Thyroid gland (tissue), 4 donors: ENCODE measurements at regions not wholly inside any gene's neighbourhood (a gene's known extent, or its start where the extent isn't known, plus 50 kb on each side); places are given as distances from the start of the nearest gene placed in this dataset.
"Not testable (repeated sequence)": the region's sequence is repeated elsewhere in the genome, so short reads cannot be mapped to it uniquely, and the experiment has no call there.

Source experiments
- DNase-seq, 2 donors: peaks; one replicate each; pipeline ENCODE4 v3.0.0-alpha.2; 2019
- H3K27ac ChIP-seq, 3 donors: fragments of 200-600 bp; sonication (generic); 1 replicate in 2 of 3; 2 replicates in 1 of 3; pipeline ENCODE4 v1.5.1; 2016 to 2019; ENCODE audit warnings: mild to moderate bottlenecking in 1 of 3, moderate library complexity in 1 of 3
- H3K27me3 ChIP-seq: fragments of 200-600 bp; sonication (generic); one replicate; pipeline ENCODE4 v1.5.1; 2019
- H3K36me3 ChIP-seq, 2 donors: fragments of 200-600 bp; sonication (generic); one replicate each; pipeline ENCODE4 v1.5.1; 2016 to 2019
- H3K4me1 ChIP-seq, 2 donors: fragments of 200-600 bp; sonication (generic); one replicate each; pipeline ENCODE4 v1.5.1; 2017 to 2019
- H3K4me3 ChIP-seq, 3 donors: fragments of 200-600 bp; sonication (generic); replicated peaks in 1 of 3; 1 replicate in 2 of 3; 2 replicates in 1 of 3; pipeline ENCODE4 v1.5.1; 2016; ENCODE audit warnings: mild to moderate bottlenecking in 1 of 3
- H3K9me3 ChIP-seq: fragments of 200-600 bp; sonication (generic); one replicate; pipeline ENCODE4 v1.5.1; 2017
- CTCF ChIP-seq, 6 experiments: fragments of 200-600 bp in 3 of 6; fragments of 450-650 bp in 3 of 6; sonication (generic) in 3 of 6; IDR thresholded peaks; one replicate each; pipeline ENCODE4 v1.5.1; 2016 to 2019; ENCODE audit warnings: antibody characterized with exemption in 6 of 6, mild to moderate bottlenecking in 2 of 6, inconsistent platforms in 1 of 6, moderate library complexity in 1 of 6
- POLR2A ChIP-seq, 2 donors: fragments of 450-650 bp; IDR thresholded peaks; one replicate each; pipeline ENCODE4 v1.6.1; 2017; ENCODE audit warnings: antibody characterized with exemption in 2 of 2, mild to moderate bottlenecking in 2 of 2, moderate library complexity in 1 of 2
- WGBS, 2 donors: methylation state at CpG; one replicate each; pipeline ENCODE4 v1.1.5; 2017; 5-methylcytosine and 5-hydroxymethylcytosine counted together
- intact Hi-C: fragments of 100-400 bp; cut with DNase I; formaldehyde crosslinking; loops from one replicate; pipeline ENCODE4 v1.15.1; 2023

- Histone ChIP-seq H3K36me3 (no peaks in the 10 kb centered on the region), H3K27ac (no peak overlapping the region), H3K4me3 (no peak overlapping the region), H3K27me3 (no peaks in the 10 kb centered on the region), H3K9me3 (no peaks in the 10 kb centered on the region), H3K4me1 (no peaks in the 10 kb centered on the region)
- intact Hi-C loops: no loop called here
- TF ChIP-seq POLR2A (IDR thresholded peaks at IDR 0.05) (no peak), CTCF (IDR thresholded peaks at IDR 0.05) (no peak)
- no peak for DNase-seq
- 80 to 81% methylated on average over 4 of the region's 4 CpGs for WGBS, 2 donors
These were observed 395.7 kb upstream of the ACTBL2 start for GRCh38 chr5:57878301-57878722.

GRCh38 chr5:57871496-57871895, 388.9 kb upstream of the ACTBL2 start:
- 93 to 100% methylated on average over 1 of the region's 1 CpG for WGBS, 2 donors
- H3K9me3 ChIP-seq: no peaks in the 10 kb centered on the region
- no peaks in the 10 kb centered on the region for H3K4me1 ChIP-seq
- H3K36me3 ChIP-seq: no peaks in the 10 kb centered on the region
- DNase-seq: no peak
- no peaks in the 10 kb centered on the region for H3K27me3 ChIP-seq
- TF ChIP-seq POLR2A (IDR thresholded peaks at IDR 0.05) (no peak), CTCF (IDR thresholded peaks at IDR 0.05) (no peak)
- intact Hi-C loops: no loop called here
- no peak overlapping the region for H3K27ac ChIP-seq
- no peak overlapping the region for H3K4me3 ChIP-seq

- H3K4me3 ChIP-seq, H3K9me3 ChIP-seq, H3K36me3 ChIP-seq, H3K27me3 ChIP-seq, H3K4me1 ChIP-seq, DNase-seq, intact Hi-C loops, H3K27ac ChIP-seq: not testable (repeated sequence)
- WGBS, 2 donors: 96 to 97% methylated on average over 12 to 13 of the region's 14 CpGs
These were observed 387.7 kb upstream of the ACTBL2 start for GRCh38 chr5:57870267-57870666.

GRCh38 chr5:57863661-57864060, 381.1 kb upstream of the ACTBL2 start:
- Histone ChIP-seq H3K36me3 (no peaks in the 10 kb centered on the region), H3K4me1 (no peaks in the 10 kb centered on the region), H3K4me3 (no peak overlapping the region), H3K27ac (no peak overlapping the region), H3K9me3 (no peaks in the 10 kb centered on the region), H3K27me3 (no peaks in the 10 kb centered on the region)
- no peak for TF ChIP-seq CTCF (IDR thresholded peaks at IDR 0.05)
- TF ChIP-seq POLR2A (IDR thresholded peaks at IDR 0.05): no peak
- no peak for DNase-seq
- WGBS, 2 donors: 87 to 97% methylated on average over 2 of the region's 2 CpGs
- intact Hi-C loops: no loop called here

GRCh38 chr5:57862942-57863341, 380.3 kb upstream of the ACTBL2 start:
- no peaks in the 10 kb centered on the region for H3K9me3 ChIP-seq
- no peak overlapping the region for H3K27ac ChIP-seq
- no peak overlapping the region for H3K4me3 ChIP-seq
- TF ChIP-seq POLR2A (IDR thresholded peaks at IDR 0.05) (no peak), CTCF (IDR thresholded peaks at IDR 0.05) (no peak)
- intact Hi-C loops: no loop called here
- no peaks in the 10 kb centered on the region for H3K27me3 ChIP-seq
- no peak for DNase-seq
- WGBS, 2 donors: 79 to 89% methylated on average over 4 of the region's 4 CpGs
- H3K4me1 ChIP-seq: no peaks in the 10 kb centered on the region
- no peaks in the 10 kb centered on the region for H3K36me3 ChIP-seq

DNA sequence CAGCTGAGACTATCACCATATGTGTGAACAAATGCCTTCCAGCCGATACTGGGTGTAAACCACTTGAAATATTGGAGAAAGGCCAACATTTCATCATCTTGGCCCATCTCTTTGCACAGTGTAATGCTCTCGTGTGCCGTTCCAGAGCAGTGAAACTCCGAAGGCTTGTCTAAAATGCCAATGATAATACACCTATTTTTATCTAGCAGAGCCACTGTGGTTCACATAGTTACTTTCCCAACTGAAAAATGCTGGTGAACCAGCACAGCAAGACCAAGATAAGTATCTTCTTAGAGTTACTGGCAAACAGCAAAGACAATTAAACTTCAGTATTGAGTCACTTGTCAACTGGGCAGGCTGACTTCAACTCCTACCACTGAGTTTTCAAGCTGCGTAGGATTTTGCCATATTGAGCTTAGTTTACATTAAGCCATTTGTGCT, 379.9 kb upstream of the ACTBL2 start:
- no peak for TF ChIP-seq POLR2A (IDR thresholded peaks at IDR 0.05)
- no peak for TF ChIP-seq CTCF (IDR thresholded peaks at IDR 0.05)
- no peaks in the 10 kb centered on the region for H3K4me1 ChIP-seq
- H3K27ac ChIP-seq: no peak overlapping the region
- no peaks in the 10 kb centered on the region for H3K27me3 ChIP-seq
- intact Hi-C loops: no loop called here
- DNase-seq: no peak
- no peaks in the 10 kb centered on the region for H3K36me3 ChIP-seq
- H3K4me3 ChIP-seq: no peak overlapping the region
- H3K9me3 ChIP-seq: no peaks in the 10 kb centered on the region
- 38 to 45% methylated on average over 5 of the region's 5 CpGs for WGBS, 2 donors
